K562 (cell line): ENCODE measurements at regions not wholly inside any gene's neighbourhood (a gene's known extent, or its start where the extent isn't known, plus 50 kb on each side); places are given as distances from the start of the nearest gene placed in this dataset.

Experiments
- ARID4B ChIP-seq: sonication (generic); formaldehyde crosslinking; IDR thresholded peaks from 2 replicates; pipeline ENCODE4 v1.8.0; 2022; ENCODE audit warnings: mild to moderate bottlenecking, missing genetic modification reagents
- ARNT ChIP-seq, 2 experiments: fragments of 450-650 bp; IDR thresholded peaks; 2 replicates each; pipeline ENCODE4 v1.6.1; 2016; ENCODE audit warnings: mild to moderate bottlenecking in 1 of 2
- CHD2 ChIP-seq: IDR thresholded peaks from 2 replicates; pipeline ENCODE4 v1.6.1; 2011; ENCODE audit warnings: low read depth, low read length
- FOXO4 ChIP-seq: fragments of 450-650 bp; formaldehyde crosslinking; IDR thresholded peaks from 2 replicates; pipeline ENCODE4 v1.4.0; 2020; ENCODE audit warnings: mild to moderate bottlenecking, moderate library complexity
- HDAC2 ChIP-seq: fragments of 450-650 bp; IDR thresholded peaks from 2 replicates; pipeline ENCODE4 v1.6.1; 2016; ENCODE audit warnings: mild to moderate bottlenecking
- MLLT1 ChIP-seq, 2 experiments: fragments of 450-650 bp; IDR thresholded peaks; 2 replicates each; pipeline ENCODE4 v1.6.1; 2016
- NRF1 ChIP-seq, 2 experiments: fragments of 450-650 bp; IDR thresholded peaks in 1 of 2; conservative IDR thresholded peaks in 1 of 2; 2 replicates each; pipeline ENCODE4 v1.6.1; 2014; ENCODE audit warnings: mild to moderate bottlenecking in 2 of 2
- RAD21 ChIP-seq, 2 experiments: fragments of 250-450 bp in 1 of 2; fragments of 450-650 bp in 1 of 2; sonication (Bioruptor Pico) in 1 of 2; formaldehyde crosslinking in 1 of 2; IDR thresholded peaks in 1 of 2; conservative IDR thresholded peaks in 1 of 2; 2 replicates each; pipeline versions ENCODE4 v1.4.0 to v1.8.0; 2020 to 2022; ENCODE audit warnings: mild to moderate bottlenecking in 2 of 2, moderate library complexity in 1 of 2
- TCF7L2 ChIP-seq: fragments of 150-350 bp; IDR thresholded peaks from 2 replicates; pipeline ENCODE4 v1.6.1; 2016; ENCODE audit warnings: low read depth, mild to moderate bottlenecking, low read length, moderate library complexity
- USF2 ChIP-seq: sonication (generic); formaldehyde crosslinking; IDR thresholded peaks from 2 replicates; pipeline ENCODE4 v1.5.0; 2020; ENCODE audit warnings: missing genetic modification reagents
- ZNF217 ChIP-seq: sonication (generic); formaldehyde crosslinking; IDR thresholded peaks from 2 replicates; pipeline ENCODE4 v1.8.0; 2022; ENCODE audit warnings: mild to moderate bottlenecking, missing genetic modification reagents
- TF ChIP-seq, protein P1 (sequence below), 3 experiments: IDR thresholded peaks in 2 of 3; conservative IDR thresholded peaks in 1 of 3; 2 replicates each; pipeline ENCODE4 v1.5.1; 2011 to 2012; ENCODE audit warnings: low read length in 3 of 3, mild to moderate bottlenecking in 3 of 3, control low read depth in 2 of 3, improper control_type of control experiment in 1 of 3, inconsistent platforms in 1 of 3, low read depth in 1 of 3, mixed read lengths in 1 of 3, moderate library complexity in 1 of 3; ENCODE audit not compliant: insufficient read depth in 2 of 3

- TF ChIP-seq ARNT (IDR thresholded peaks at IDR 0.05) = no peak
- no peak for TF ChIP-seq RAD21 (CRISPR knock-in tag; conservative IDR thresholded peaks at IDR 0.05 in 1 of 2, IDR thresholded peaks at IDR 0.05 in 1 of 2)
- TF ChIP-seq, protein P1, sequence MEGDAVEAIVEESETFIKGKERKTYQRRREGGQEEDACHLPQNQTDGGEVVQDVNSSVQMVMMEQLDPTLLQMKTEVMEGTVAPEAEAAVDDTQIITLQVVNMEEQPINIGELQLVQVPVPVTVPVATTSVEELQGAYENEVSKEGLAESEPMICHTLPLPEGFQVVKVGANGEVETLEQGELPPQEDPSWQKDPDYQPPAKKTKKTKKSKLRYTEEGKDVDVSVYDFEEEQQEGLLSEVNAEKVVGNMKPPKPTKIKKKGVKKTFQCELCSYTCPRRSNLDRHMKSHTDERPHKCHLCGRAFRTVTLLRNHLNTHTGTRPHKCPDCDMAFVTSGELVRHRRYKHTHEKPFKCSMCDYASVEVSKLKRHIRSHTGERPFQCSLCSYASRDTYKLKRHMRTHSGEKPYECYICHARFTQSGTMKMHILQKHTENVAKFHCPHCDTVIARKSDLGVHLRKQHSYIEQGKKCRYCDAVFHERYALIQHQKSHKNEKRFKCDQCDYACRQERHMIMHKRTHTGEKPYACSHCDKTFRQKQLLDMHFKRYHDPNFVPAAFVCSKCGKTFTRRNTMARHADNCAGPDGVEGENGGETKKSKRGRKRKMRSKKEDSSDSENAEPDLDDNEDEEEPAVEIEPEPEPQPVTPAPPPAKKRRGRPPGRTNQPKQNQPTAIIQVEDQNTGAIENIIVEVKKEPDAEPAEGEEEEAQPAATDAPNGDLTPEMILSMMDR (IDR thresholded peaks at IDR 0.05 in 2 of 3, conservative IDR thresholded peaks at IDR 0.05 in 1 of 3; ENCODE audit: insufficient read depth in 2 of 3, low read depth in 1 of 3, low read length in 3 of 3) = no peak
- no peak for TF ChIP-seq ARID4B (CRISPR knock-in tag)
- TF ChIP-seq ZNF217 = no peak
- no peak for TF ChIP-seq FOXO4
- no peak for TF ChIP-seq CHD2
- TF ChIP-seq HDAC2 = no peak
- TF ChIP-seq USF2 (CRISPR knock-in tag) = 0 out of 2 replicates have a peak, but pooled peaks have one; percentile 42
- TF ChIP-seq MLLT1 (IDR thresholded peaks at IDR 0.05) = no peak
- no peak for TF ChIP-seq NRF1 (conservative IDR thresholded peaks at IDR 0.05 in 1 of 2, IDR thresholded peaks at IDR 0.05 in 1 of 2)
- TF ChIP-seq TCF7L2 = no peak
Observed at GRCh38 chr2:16405551-16405950, 260.1 kb downstream of the CYRIA start.
